Inferior parietal cortex (tissue), 1 donor: ENCODE measurements at regions not wholly inside any gene's neighbourhood (a gene's known extent, or its start where the extent isn't known, plus 50 kb on each side); places are given as distances from the start of the nearest gene placed in this dataset.
A peak's percentile ranks its signal among the peaks of the same experiment; 100 is the strongest.
"Not testable (repeated sequence)": the region's sequence is repeated elsewhere in the genome, so short reads cannot be mapped to it uniquely, and the experiment has no call there.

ENCODE experiments used
- DNase-seq: peaks from one replicate; pipeline ENCODE4 v3.0.0-alpha.2; 2016; ENCODE audit errors: extremely low spot score

GRCh38 chr15:26126819-26127387 lies 263.8 kb upstream of the ATP10A start:
- no peak for DNase-seq

- DNase-seq = peak; percentile 60
These were observed 262.9 kb upstream of the ATP10A start for GRCh38 chr15:26126070-26126469.

GRCh38 chr15:26125664-26126063 lies 262.5 kb upstream of the ATP10A start:
- no peak for DNase-seq

- no peak for DNase-seq
These were observed 256.2 kb upstream of the ATP10A start for GRCh38 chr15:26119322-26119721.

GRCh38 chr15:26115229-26115943 lies 252.3 kb upstream of the ATP10A start:
- DNase-seq = no peak

- not testable (repeated sequence) for DNase-seq
These were observed 251.0 kb upstream of the ATP10A start for GRCh38 chr15:26114128-26114527.

- DNase-seq = no peak
These were observed 250.2 kb upstream of the ATP10A start for GRCh38 chr15:26113296-26113695.

- no peak for DNase-seq
These were observed 246.1 kb upstream of the ATP10A start for GRCh38 chr15:26109203-26109602.

- DNase-seq = no peak
These were observed 243.4 kb upstream of the ATP10A start for GRCh38 chr15:26106556-26106955.

- DNase-seq = no peak
These were observed 239.9 kb upstream of the ATP10A start for GRCh38 chr15:26103002-26103404.

GRCh38 chr15:26102365-26102764 lies 239.2 kb upstream of the ATP10A start:
- DNase-seq = no peak

- DNase-seq = no peak
These were observed 238.3 kb upstream of the ATP10A start for GRCh38 chr15:26101443-26101842.

- DNase-seq = no peak
These were observed 235.7 kb upstream of the ATP10A start for GRCh38 chr15:26098801-26099200.

GRCh38 chr15:26097216-26097615 lies 234.1 kb upstream of the ATP10A start:
- DNase-seq = no peak

GRCh38 chr15:26096581-26096980 lies 233.5 kb upstream of the ATP10A start:
- DNase-seq = no peak

GRCh38 chr15:26095710-26096330 lies 232.7 kb upstream of the ATP10A start:
- DNase-seq = no peak

GRCh38 chr15:26091184-26091583 lies 228.1 kb upstream of the ATP10A start:
- DNase-seq = no peak

GRCh38 chr15:26087881-26088280 lies 224.8 kb upstream of the ATP10A start:
- DNase-seq = no peak

GRCh38 chr15:26087395-26087794 lies 224.3 kb upstream of the ATP10A start:
- no peak for DNase-seq

- no peak for DNase-seq
These were observed 221.6 kb upstream of the ATP10A start for GRCh38 chr15:26084771-26085170.

- no peak for DNase-seq
These were observed 220.8 kb upstream of the ATP10A start for GRCh38 chr15:26083896-26084295.

- no peak for DNase-seq
These were observed 220.3 kb upstream of the ATP10A start for GRCh38 chr15:26083457-26083856.
